Kidney tubule cell (primary cell): ENCODE measurements at regions not wholly inside any gene's neighbourhood (a gene's known extent, or its start where the extent isn't known, plus 50 kb on each side); places are given as distances from the start of the nearest gene placed in this dataset.
"Not testable (repeated sequence)": the region's sequence is repeated elsewhere in the genome, so short reads cannot be mapped to it uniquely, and the experiment has no call there.

Source experiments
- DNase-seq: peaks from one replicate; pipeline ENCODE4 v3.0.0-alpha.2; 2018; ENCODE audit warnings: low spot score

GRCh38 chr3:25895443-25895842 is 105.6 kb downstream of the OXSM start:
- DNase-seq = peak; percentile 40

- DNase-seq = peak; percentile 26
Measured at GRCh38 chr3:25897019-25897418, 107.1 kb downstream of the OXSM start.

GRCh38 chr3:25899352-25900101 is 109.6 kb downstream of the OXSM start:
- no peak for DNase-seq

- DNase-seq = no peak
Measured at GRCh38 chr3:25900161-25900560, 110.3 kb downstream of the OXSM start.

- no peak for DNase-seq
Measured at GRCh38 chr3:25901796-25902195, 111.9 kb downstream of the OXSM start.

GRCh38 chr3:25902586-25902985 is 112.7 kb downstream of the OXSM start:
- DNase-seq = no peak

GRCh38 chr3:25903371-25904129 is 113.7 kb downstream of the OXSM start:
- DNase-seq = no peak

- DNase-seq = peak; percentile 41
Measured at GRCh38 chr3:25904206-25904605, 114.3 kb downstream of the OXSM start.

GRCh38 chr3:25906132-25906906 is 116.4 kb downstream of the OXSM start:
- DNase-seq = no peak

- DNase-seq = no peak
Measured at GRCh38 chr3:25907081-25907480, 117.2 kb downstream of the OXSM start.

- DNase-seq = no peak
Measured at GRCh38 chr3:25910105-25910504, 120.2 kb downstream of the OXSM start.

GRCh38 chr3:25910997-25911396 is 121.1 kb downstream of the OXSM start:
- peak; percentile 47 for DNase-seq

- no peak for DNase-seq
Measured at GRCh38 chr3:25911525-25912295, 121.8 kb downstream of the OXSM start.

GRCh38 chr3:25913179-25913578 is 123.3 kb downstream of the OXSM start:
- DNase-seq = no peak

- DNase-seq = no peak
Measured at GRCh38 chr3:25915673-25916072, 125.8 kb downstream of the OXSM start.

- no peak for DNase-seq
Measured at GRCh38 chr3:25916321-25916720, 126.4 kb downstream of the OXSM start.

GRCh38 chr3:25931967-25932366 is 142.1 kb downstream of the OXSM start:
- not testable (repeated sequence) for DNase-seq

GRCh38 chr3:25938566-25939325 is 148.9 kb downstream of the OXSM start:
- no peak for DNase-seq

- no peak for DNase-seq
Measured at GRCh38 chr3:25940935-25941334, 151.0 kb downstream of the OXSM start.

- DNase-seq = no peak
Measured at GRCh38 chr3:25944329-25944728, 154.4 kb downstream of the OXSM start.

- no peak for DNase-seq
Measured at GRCh38 chr3:25945366-25945765, 155.5 kb downstream of the OXSM start.
